ENCODE measurements at regions not wholly inside any gene's neighbourhood (a gene's known extent, or its start where the extent isn't known, plus 50 kb on each side); places are given as distances from the start of the nearest gene placed in this dataset.

DNA sequence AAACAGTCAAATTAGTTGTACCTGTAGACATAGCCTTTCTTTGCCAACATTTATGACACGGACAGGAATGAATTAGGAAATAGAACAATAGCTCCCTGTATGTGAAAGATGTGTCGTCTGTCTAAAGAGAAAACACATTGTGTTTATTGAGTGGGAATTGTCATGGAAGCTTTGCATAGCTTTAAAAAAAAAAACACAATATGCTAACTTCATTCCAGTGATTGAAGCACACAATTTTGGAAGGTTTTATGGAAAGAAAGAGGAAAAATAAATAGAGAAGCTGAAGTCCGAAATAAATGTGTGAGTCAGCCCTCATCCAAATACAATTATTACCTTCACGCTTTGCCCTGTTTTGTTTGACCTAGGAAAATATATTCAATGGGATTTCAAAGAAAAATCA is 1095.7 kb downstream of the TSN start:
- no CpG with 5 or more reads among the region's 4 CpGs for WGBS (ENCODE audit: insufficient coverage)
- no peaks in the 10 kb centered on the region for H3K4me1 Mint-ChIP-seq
- peaks cover 8% of the 10 kb centered on the region for H3K9me3 Mint-ChIP-seq (ENCODE audit: insufficient read depth)
- no peak overlapping the region for H3K4me3 Mint-ChIP-seq
- ChIA-PET POLR2A (no interaction called here), CTCF (no interaction called here)
- Histone ChIP-seq H3K4me1 (ENCODE audit: control insufficient read depth in 2 of 2, insufficient read depth in 2 of 2, low read length in 2 of 2) (no peaks in the 10 kb centered on the region), H4K20me1 (ENCODE audit: control insufficient read depth, insufficient read depth, low read length, poor library complexity, severe bottlenecking) (no peaks in the 10 kb centered on the region), H3K27ac (ENCODE audit: low read length in 2 of 2) (no peak overlapping the region), H3K4me3 (ENCODE audit: control extremely low read depth in 1 of 5, extremely low read depth in 1 of 5, insufficient read depth in 1 of 5, low read depth in 2 of 5, low read length in 4 of 5) (no peak overlapping the region), H3K4me2 (replicated peaks; ENCODE audit: low read depth, low read length, poor library complexity, severe bottlenecking) (no peak overlapping the region), H3K9me3 (ENCODE audit: control extremely low read depth in 1 of 3, control insufficient read depth in 2 of 3, insufficient read depth in 1 of 3, low read length in 2 of 3) (peaks cover 0 to 2% (median 0%) of the 10 kb centered on the region in 3 donors), H2AFZ (ENCODE audit: insufficient read depth, low read depth, low read length, poor library complexity, severe bottlenecking) (no peak overlapping the region), H3K27me3 (replicated peaks in 1 of 4; ENCODE audit: control extremely low read depth in 1 of 4, control insufficient read depth in 3 of 4, insufficient read depth in 4 of 4, low read length in 3 of 4) (no peaks in the 10 kb centered on the region), H3K9ac (ENCODE audit: low read length) (no peak overlapping the region), H3K79me2 (ENCODE audit: control insufficient read depth, insufficient read depth, low read length) (no peaks in the 10 kb centered on the region), H3K36me3 (replicated peaks in 1 of 2; ENCODE audit: control extremely low read depth in 1 of 2, control insufficient read depth in 1 of 2, extremely low read depth in 1 of 2, insufficient read depth in 2 of 2, low read length in 1 of 2) (no peaks in the 10 kb centered on the region)
- no peak overlapping the region for H3K27ac Mint-ChIP-seq
- DNase-seq (no peak), ATAC-seq (ENCODE audit: low read depth) (no peak)
- no peaks in the 10 kb centered on the region for H3K27me3 Mint-ChIP-seq
- intact Hi-C loops (cut with micrococcal nuclease), result no loop called here
- TF ChIP-seq, protein P1, sequence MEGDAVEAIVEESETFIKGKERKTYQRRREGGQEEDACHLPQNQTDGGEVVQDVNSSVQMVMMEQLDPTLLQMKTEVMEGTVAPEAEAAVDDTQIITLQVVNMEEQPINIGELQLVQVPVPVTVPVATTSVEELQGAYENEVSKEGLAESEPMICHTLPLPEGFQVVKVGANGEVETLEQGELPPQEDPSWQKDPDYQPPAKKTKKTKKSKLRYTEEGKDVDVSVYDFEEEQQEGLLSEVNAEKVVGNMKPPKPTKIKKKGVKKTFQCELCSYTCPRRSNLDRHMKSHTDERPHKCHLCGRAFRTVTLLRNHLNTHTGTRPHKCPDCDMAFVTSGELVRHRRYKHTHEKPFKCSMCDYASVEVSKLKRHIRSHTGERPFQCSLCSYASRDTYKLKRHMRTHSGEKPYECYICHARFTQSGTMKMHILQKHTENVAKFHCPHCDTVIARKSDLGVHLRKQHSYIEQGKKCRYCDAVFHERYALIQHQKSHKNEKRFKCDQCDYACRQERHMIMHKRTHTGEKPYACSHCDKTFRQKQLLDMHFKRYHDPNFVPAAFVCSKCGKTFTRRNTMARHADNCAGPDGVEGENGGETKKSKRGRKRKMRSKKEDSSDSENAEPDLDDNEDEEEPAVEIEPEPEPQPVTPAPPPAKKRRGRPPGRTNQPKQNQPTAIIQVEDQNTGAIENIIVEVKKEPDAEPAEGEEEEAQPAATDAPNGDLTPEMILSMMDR (IDR thresholded peaks at IDR 0.05), result no peak
- no peak for TF ChIP-seq EZH2 (IDR thresholded peaks at IDR 0.05; ENCODE audit: borderline replicate concordance, insufficient read depth, low read depth, low read length, poor library complexity, severe bottlenecking)

DNA sequence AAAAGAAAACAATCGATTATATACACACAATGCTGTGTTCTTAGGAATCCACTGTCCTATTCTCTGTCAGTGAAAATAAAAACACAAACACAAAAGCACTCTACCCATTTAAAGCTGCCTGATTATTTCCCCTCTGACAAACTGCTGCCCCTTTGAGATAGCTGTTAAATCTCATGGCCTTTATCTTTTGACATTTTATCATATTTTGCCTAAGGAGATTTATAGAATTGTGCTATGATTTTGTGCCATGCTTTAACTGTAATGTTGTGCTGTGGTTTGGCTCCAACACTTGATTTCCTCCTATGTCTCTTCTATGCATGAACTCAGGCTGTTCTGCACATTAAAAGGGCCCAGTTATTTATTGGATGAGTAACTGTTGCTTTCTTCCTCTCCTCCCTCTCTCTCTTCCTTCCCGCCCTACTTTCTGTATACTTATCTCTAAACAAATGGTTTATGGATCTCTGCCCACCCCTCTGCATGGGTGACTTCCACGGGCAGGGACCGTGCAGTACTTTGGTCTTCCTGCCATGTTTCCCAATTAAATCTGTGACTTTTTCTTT is 1096.6 kb downstream of the TSN start:
- no peak overlapping the region for H3K27ac ChIP-seq (ENCODE audit: low read length in 2 of 2)
- DNase-seq, result no peak
- no peak overlapping the region for H3K4me3 Mint-ChIP-seq
- TF ChIP-seq EZH2 (IDR thresholded peaks at IDR 0.05; ENCODE audit: borderline replicate concordance, insufficient read depth, low read depth, low read length, poor library complexity, severe bottlenecking), result no peak
- TF ChIP-seq, protein P1 (IDR thresholded peaks at IDR 0.05), result no peak
- no peaks in the 10 kb centered on the region for H3K79me2 ChIP-seq (ENCODE audit: control insufficient read depth, insufficient read depth, low read length)
- no peak overlapping the region for H3K9ac ChIP-seq (ENCODE audit: low read length)
- ChIA-PET CTCF (no interaction called here), POLR2A (no interaction called here)
- no peaks in the 10 kb centered on the region for H3K27me3 Mint-ChIP-seq
- no peaks in the 10 kb centered on the region for H3K4me1 Mint-ChIP-seq
- no peak for ATAC-seq (ENCODE audit: low read depth)
- H2AFZ ChIP-seq (ENCODE audit: insufficient read depth, low read depth, low read length, poor library complexity, severe bottlenecking), result no peak overlapping the region
- H3K4me3 ChIP-seq (ENCODE audit: control extremely low read depth in 1 of 5, extremely low read depth in 1 of 5, insufficient read depth in 1 of 5, low read depth in 2 of 5, low read length in 4 of 5), result no peak overlapping the region
- no peak overlapping the region for H3K4me2 ChIP-seq (replicated peaks; ENCODE audit: low read depth, low read length, poor library complexity, severe bottlenecking)
- peaks cover 8% of the 10 kb centered on the region for H3K9me3 Mint-ChIP-seq (ENCODE audit: insufficient read depth)
- no peak overlapping the region for H3K27ac Mint-ChIP-seq
- peaks cover 0 to 2% (median 0%) of the 10 kb centered on the region in 3 donors for H3K9me3 ChIP-seq (ENCODE audit: control extremely low read depth in 1 of 3, control insufficient read depth in 2 of 3, insufficient read depth in 1 of 3, low read length in 2 of 3)
- no peaks in the 10 kb centered on the region for H4K20me1 ChIP-seq (ENCODE audit: control insufficient read depth, insufficient read depth, low read length, poor library complexity, severe bottlenecking)
- WGBS (ENCODE audit: insufficient coverage), result 48% methylated on average over 3 of the region's 4 CpGs
- intact Hi-C loops (cut with micrococcal nuclease), result no loop called here
- H3K36me3 ChIP-seq (replicated peaks in 1 of 2; ENCODE audit: control extremely low read depth in 1 of 2, control insufficient read depth in 1 of 2, extremely low read depth in 1 of 2, insufficient read depth in 2 of 2, low read length in 1 of 2), result no peaks in the 10 kb centered on the region
- no peaks in the 10 kb centered on the region for H3K4me1 ChIP-seq (ENCODE audit: control insufficient read depth in 2 of 2, insufficient read depth in 2 of 2, low read length in 2 of 2)
- H3K27me3 ChIP-seq (replicated peaks in 1 of 4; ENCODE audit: control extremely low read depth in 1 of 4, control insufficient read depth in 3 of 4, insufficient read depth in 4 of 4, low read length in 3 of 4), result no peaks in the 10 kb centered on the region
